HG03025 (cell line): ENCODE measurements at regions not wholly inside any gene's neighbourhood (a gene's known extent, or its start where the extent isn't known, plus 50 kb on each side); places are given as distances from the start of the nearest gene placed in this dataset.
"Not testable (repeated sequence)": the region's sequence is repeated elsewhere in the genome, so short reads cannot be mapped to it uniquely, and the experiment has no call there.

ENCODE experiments used
- ATAC-seq: cut with Tn5 transposase; IDR thresholded peaks from one replicate; pipeline ENCODE4 v1.9.1; 2021; ENCODE audit warnings: mild to moderate bottlenecking, moderate library complexity; ENCODE audit not compliant: unreplicated experiment, low FRiP score

- ATAC-seq = no peak
Observed at GRCh38 chr14:106120101-106120500, 593.7 kb downstream of the TMEM121 start.

- ATAC-seq = no peak
Observed at GRCh38 chr14:106129274-106129673, 602.9 kb downstream of the TMEM121 start.

GRCh38 chr14:106129904-106130661 is 603.7 kb downstream of the TMEM121 start:
- ATAC-seq = not testable (repeated sequence)

- not testable (repeated sequence) for ATAC-seq
Observed at GRCh38 chr14:106133126-106133525, 606.7 kb downstream of the TMEM121 start.

GRCh38 chr14:106134886-106135285 is 608.5 kb downstream of the TMEM121 start:
- no peak for ATAC-seq

- no peak for ATAC-seq
Observed at GRCh38 chr14:106141242-106142220, 615.1 kb downstream of the TMEM121 start.

- ATAC-seq = not testable (repeated sequence)
Observed at GRCh38 chr14:106145731-106146130, 619.3 kb downstream of the TMEM121 start.

GRCh38 chr14:106153362-106153955 is 627.1 kb downstream of the TMEM121 start:
- not testable (repeated sequence) for ATAC-seq

GRCh38 chr14:106163316-106163715 is 636.9 kb downstream of the TMEM121 start:
- ATAC-seq = no peak

GRCh38 chr14:106163812-106164211 is 637.4 kb downstream of the TMEM121 start:
- ATAC-seq = not testable (repeated sequence)

GRCh38 chr14:106166232-106166631 is 639.8 kb downstream of the TMEM121 start:
- ATAC-seq = no peak

- no peak for ATAC-seq
Observed at GRCh38 chr14:106166650-106167204, 640.3 kb downstream of the TMEM121 start.

- not testable (repeated sequence) for ATAC-seq
Observed at GRCh38 chr14:106170163-106170658, 643.8 kb downstream of the TMEM121 start.

GRCh38 chr14:106174206-106174605 is 647.8 kb downstream of the TMEM121 start:
- ATAC-seq = no peak

- ATAC-seq = not testable (repeated sequence)
Observed at GRCh38 chr14:106177266-106178246, 651.2 kb downstream of the TMEM121 start.

- no peak for ATAC-seq
Observed at GRCh38 chr14:106179761-106180160, 653.4 kb downstream of the TMEM121 start.

GRCh38 chr14:106184771-106185170 is 658.4 kb downstream of the TMEM121 start:
- not testable (repeated sequence) for ATAC-seq

GRCh38 chr14:106185174-106185836 is 658.9 kb downstream of the TMEM121 start:
- ATAC-seq = not testable (repeated sequence)

GRCh38 chr14:106185837-106186233 is 659.5 kb downstream of the TMEM121 start:
- no peak for ATAC-seq
